ENCODE measurements at regions not wholly inside any gene's neighbourhood (a gene's known extent, or its start where the extent isn't known, plus 50 kb on each side); places are given as distances from the start of the nearest gene placed in this dataset.

DNA sequence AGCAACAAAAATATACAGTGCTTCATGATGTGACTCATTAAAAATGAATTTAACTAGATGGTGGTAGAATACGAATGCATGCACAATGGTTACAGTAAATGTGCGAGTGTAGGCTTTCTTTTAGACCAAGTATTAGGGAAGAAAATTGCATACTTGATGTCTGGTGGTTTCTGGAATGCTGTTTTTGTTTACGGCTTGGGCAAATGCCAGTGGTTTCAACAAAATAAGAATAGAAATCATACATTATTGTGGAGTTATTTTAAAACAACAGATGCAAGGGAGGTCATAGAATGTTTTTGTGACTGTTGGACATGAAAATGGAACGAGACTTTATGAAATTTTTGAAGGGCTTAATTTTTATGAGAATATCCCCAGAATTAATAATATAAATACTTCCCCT is 580.9 kb downstream of the PLCL1 start:
- TF ChIP-seq, protein P1, sequence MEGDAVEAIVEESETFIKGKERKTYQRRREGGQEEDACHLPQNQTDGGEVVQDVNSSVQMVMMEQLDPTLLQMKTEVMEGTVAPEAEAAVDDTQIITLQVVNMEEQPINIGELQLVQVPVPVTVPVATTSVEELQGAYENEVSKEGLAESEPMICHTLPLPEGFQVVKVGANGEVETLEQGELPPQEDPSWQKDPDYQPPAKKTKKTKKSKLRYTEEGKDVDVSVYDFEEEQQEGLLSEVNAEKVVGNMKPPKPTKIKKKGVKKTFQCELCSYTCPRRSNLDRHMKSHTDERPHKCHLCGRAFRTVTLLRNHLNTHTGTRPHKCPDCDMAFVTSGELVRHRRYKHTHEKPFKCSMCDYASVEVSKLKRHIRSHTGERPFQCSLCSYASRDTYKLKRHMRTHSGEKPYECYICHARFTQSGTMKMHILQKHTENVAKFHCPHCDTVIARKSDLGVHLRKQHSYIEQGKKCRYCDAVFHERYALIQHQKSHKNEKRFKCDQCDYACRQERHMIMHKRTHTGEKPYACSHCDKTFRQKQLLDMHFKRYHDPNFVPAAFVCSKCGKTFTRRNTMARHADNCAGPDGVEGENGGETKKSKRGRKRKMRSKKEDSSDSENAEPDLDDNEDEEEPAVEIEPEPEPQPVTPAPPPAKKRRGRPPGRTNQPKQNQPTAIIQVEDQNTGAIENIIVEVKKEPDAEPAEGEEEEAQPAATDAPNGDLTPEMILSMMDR (IDR thresholded peaks at IDR 0.05; ENCODE audit: low read depth, low read length, missing input control), result no peak
- TF ChIP-seq GABPA (IDR thresholded peaks at IDR 0.05 in 1 of 2, conservative IDR thresholded peaks at IDR 0.05 in 1 of 2), result no peak
- TF ChIP-seq, protein P2, sequence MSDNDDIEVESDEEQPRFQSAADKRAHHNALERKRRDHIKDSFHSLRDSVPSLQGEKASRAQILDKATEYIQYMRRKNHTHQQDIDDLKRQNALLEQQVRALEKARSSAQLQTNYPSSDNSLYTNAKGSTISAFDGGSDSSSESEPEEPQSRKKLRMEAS (IDR thresholded peaks at IDR 0.05), result no peak
- TF ChIP-seq RXRA (IDR thresholded peaks at IDR 0.05), result no peak

Measured in liver (tissue), 3 donors.